GM18873 (cell line): ENCODE measurements at regions not wholly inside any gene's neighbourhood (a gene's known extent, or its start where the extent isn't known, plus 50 kb on each side); places are given as distances from the start of the nearest gene placed in this dataset.

Source experiments
- ATAC-seq: cut with Tn5 transposase; IDR thresholded peaks from one replicate; pipeline ENCODE4 v1.9.1; 2021; ENCODE audit warnings: mild to moderate bottlenecking, moderate library complexity, moderate number of reproducible peaks; ENCODE audit not compliant: unreplicated experiment, low FRiP score

DNA sequence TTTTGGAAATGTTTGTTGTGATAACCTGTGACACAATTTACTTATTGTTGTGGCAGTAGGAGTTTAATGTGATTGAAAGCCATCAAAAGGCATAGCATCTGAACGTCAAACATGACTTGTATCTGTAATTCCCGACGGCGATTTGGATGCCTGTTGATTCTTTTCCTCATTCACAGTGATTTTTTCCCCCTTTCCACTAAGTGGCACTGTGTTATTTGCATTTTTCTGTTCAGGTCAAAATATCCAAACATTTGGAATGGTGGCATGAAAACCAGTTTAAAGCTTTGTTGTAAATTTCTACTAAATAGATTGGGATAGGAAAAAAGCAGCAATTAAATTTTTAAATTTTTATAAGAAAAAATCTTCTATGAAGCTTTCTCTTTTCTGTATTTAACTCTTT is 259.9 kb upstream of the KCNH8 start:
- ATAC-seq: no peak

DNA sequence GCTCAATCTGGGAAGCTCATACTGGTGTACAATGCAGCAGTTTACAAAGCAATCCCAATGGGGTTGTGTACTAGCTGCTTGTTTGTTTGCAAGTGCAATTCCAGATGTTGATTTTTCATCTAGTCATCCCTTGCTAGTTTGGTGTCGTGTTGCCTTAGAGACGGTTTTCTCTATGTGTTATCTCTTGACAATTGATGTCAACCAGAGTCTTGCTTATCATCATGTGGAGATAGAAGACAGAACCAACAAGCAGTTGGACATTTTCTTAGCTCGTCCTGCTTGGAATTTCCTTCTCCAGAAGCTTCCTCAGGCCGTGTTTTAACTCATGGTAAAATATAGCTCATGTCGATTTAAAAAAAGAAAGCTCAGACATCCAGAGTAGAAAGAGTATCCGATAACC is 262.0 kb upstream of the KCNH8 start:
- ATAC-seq: no peak

DNA sequence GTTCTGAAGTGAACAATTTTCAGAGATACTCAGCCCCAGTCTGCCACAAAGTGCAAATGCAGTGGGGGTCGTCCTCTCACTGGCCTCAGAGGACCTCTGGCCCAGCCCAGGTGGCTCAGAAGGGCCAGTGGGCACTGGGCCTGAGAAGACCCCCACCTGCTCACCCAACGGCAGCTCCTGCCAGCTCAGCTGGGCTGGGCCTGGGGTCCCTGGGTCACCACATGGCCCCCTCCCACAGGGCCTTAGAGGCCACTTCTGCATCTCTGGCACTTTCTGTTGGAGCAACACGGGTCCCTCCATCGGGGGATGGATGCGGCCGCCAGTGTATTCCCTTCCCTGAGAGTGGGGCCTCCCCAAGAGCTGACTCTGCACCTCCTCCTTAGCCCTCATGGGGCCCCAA is 262.7 kb upstream of the KCNH8 start:
- ATAC-seq: no peak

DNA sequence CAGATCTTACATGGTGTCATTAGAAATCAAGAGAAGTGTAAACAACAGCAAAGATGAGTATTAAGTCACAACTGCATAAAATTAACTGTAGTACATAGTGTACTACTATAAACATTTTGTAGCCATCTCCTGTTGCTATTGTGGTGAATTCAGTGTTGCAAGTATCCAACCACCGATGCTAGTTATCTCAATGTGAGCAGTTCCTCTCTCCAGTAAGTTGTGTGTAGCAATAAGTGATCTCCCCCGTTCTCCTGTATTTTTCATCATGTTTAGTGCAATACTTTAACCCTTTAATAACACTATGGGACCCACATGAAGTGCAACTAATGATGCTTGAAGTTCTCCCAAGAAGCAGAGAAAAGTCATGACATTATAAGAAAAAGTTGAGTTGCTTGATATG is 264.7 kb upstream of the KCNH8 start:
- no peak for ATAC-seq

DNA sequence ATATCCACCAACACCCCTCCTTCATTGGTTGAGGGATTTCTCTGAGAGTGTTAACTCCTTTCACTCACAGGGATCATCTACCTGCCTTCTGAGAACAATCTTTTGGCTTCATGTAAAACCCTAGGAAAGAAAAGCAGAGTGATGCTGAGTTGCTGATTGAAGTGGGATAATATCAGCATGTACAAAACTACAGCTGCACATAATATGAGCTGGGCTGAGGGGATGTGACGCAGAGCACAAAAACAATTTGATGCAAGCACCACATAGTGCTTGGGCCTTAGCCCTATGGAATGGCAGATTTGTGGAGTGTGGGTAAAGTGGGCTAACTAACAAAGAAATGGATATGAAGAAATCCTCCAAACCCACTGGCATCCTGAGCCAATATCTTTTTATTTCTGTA is 267.6 kb upstream of the KCNH8 start:
- ATAC-seq: no peak

DNA sequence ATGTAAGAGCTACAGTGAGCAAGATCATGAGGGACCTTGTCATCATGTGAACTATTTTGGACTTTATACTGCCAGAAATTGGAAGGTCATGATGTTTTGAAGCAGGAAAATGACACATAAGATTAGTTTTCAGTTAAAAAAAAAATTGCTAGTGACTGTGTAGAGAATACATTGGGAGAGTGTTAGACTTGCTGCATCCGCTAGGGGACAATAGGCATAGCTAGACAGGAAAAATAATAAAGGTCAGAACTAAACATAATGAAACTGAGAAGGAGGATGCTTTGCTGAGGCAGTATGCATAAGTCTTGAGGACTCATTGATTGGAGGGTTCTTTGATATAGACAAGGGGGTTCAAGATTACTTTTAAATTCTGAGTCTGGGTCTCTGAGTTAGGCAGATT is 275.8 kb upstream of the KCNH8 start:
- no peak for ATAC-seq

DNA sequence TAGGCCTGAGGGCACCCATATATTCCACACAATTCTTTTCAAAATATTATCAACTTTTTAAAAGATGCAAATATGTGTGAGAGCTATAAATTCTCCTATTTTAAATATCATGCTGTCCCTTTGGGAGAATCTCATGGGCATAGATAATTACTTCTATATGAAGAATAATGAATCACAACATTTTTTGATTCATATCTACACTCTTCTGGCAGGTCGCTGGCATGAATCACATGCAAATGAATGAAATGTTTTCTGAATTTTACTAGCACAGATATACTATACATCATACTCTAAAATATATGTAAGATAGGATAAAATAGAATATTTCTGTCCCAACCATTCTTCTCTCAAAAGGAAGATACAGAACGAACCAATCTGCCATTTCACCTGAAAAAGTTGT is 277.7 kb upstream of the KCNH8 start:
- no peak for ATAC-seq

DNA sequence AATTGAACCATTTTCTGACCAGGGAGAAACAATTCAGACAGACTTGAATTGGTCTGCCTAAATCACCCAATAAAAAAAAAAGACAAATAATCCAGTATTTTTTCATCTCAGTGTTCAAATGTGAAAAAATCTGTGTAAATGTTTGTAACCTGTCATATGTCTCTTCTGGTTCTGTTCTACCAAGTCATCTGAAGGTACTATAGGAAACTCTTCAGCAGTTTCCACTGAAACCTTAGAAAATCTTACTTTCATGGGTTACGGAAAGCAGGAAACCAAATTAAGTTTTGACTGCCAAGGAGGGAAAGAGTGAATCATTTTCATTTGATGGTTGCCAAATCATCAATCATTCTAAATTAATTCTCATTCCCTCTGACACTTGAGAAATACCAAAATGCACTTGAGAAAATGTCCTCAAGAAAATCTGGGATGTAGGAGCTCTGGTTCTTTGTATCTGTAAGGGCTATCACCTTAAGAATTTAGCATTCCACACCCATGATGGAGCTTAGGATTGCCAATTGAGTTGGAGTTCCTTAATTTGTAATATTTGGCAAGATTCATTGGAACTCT is 278.2 kb upstream of the KCNH8 start:
- no peak for ATAC-seq

DNA sequence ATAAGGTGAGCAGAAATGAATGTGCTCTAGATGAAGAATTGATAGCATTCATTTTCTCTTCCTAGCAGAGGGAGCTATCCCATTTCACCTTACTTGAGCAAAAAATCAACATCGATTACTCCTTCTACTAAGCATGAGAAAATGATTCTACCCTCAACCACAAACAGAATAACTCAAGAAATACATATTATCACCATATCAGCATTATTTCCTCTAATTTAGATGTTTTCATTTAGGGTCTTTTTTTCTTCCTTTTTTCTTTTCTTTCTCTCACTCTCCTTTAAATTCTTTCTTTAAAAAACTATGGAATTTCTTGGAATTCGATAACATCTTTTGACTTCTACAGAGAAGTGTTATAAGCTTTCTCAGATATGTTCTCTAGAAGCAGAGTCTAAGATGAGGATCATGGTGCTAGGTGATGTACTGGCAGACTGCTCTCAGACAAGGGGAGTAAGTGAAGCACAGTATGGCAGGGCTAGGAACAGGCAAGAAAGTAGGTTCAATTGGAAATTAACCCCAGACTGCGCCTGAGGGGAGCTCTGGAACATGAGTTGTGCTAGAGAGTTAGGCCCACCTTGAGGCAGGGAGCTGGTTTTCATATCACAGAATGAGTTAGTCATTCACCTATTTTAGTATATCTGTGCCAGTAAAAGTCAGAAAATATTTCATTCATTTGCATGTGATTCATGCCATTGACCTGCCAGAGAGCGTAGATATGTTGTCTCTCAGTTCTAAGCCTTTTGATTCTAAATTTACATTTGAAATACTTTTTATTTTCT is 279.2 kb upstream of the KCNH8 start:
- ATAC-seq: no peak

DNA sequence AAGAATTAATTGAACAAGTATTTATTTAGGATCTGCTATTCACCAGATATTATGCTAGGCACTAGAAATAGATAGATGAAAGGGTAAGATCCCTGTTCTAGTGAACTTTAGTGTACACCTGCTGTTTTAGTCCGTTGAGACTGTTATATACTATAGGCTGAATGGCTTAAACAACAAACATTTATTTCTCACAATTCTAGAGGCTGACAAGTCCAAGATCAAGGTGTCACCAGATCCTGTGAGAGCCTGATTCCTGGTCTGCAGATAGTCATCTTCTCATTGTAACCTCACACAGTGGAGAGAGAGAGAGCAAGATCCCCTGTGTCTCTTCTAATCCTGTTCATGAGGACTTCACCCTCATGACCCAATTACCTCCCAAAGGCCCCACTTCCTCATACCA is 281.4 kb upstream of the KCNH8 start:
- ATAC-seq: no peak

DNA sequence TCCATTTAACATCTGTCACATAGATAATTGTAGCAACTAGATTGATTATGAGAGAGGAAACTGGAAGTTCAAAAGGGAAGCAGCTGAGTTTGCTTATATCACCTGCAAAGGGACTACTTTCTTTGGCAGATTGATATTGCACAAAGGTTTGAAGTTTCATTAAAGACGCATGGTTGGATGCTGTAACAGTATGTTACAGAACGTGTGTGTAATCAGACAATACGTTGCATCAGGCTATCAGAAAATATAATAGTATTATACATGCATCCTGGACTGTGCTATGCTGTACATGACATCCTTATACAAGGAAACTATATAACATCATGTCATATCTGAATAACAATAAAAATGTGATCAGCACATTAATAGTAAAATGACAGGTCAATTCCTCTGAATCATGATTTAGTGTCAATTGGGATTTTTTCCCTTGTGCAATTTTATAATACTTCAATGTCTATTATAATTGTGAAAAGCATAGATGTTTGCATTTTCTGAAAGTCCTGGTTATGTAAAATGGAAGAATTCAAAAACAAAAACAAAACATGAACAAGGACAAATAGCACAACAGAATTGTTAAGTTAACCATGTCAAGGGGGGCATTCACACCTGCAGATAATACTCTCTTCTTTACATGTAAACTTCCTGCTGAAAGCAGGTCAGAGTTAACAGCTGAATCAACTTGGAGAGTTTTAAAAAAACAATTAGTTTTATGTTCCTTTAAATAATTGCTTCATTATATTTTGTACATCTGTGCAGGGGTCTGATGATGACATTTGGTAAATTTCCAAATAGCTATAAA is 283.2 kb upstream of the KCNH8 start:
- ATAC-seq: no peak

DNA sequence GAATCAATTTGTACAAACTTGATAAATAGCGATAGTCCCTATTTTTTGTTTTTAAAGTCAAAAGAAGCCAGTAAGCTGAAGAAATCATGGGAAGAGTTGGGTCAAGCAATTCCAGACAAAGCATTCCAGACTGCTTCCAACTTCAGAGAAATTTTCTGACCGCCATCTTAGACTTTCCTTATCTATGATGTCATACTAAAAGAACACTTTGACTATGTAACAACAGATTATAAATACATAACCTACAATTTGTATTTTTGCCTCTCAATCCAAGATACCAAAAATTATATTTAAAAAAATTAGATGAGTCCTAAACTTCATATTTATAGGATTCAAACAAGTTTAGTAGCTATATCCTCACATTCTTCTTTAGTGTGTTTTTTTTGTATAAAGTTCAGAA is 286.2 kb upstream of the KCNH8 start:
- no peak for ATAC-seq

DNA sequence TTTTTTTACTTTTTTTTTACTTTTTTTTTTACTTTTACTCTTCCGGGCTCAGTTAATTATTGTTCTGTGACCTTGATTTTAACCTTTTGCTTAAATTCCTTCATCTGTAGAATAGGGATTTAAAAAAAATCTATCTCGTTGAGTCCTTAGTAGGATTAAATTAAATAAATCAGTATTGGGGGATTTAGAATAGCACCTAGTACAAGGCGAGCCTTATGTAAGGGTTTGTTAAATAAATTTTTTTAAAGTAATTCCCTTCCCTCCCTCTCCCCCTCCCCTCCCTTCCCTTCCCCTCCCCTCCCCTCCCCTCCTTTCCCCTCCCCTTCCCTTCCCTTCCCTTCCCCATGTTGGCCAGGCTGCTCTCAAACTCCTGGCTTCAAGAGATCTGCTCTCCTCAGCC is 287.2 kb upstream of the KCNH8 start:
- no peak for ATAC-seq

DNA sequence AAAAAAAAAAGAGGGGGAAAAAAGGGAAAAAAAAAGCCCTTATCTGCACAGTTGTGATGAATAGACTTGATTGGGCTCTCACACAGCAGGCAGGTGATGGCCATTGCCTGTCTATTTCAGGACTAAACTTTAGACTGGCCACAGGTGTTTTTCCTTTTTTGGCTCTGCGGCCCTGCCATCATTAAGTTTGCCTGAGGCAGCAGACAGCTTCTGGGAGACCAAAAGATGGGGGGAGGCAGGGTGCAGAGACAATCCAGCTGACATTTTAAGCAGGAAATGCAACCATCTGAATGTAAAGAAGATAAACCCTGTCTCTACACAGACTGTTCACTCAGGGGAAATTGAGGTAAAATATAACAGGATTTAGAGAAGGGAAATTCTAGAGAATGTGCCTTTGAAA is 295.0 kb upstream of the KCNH8 start:
- no peak for ATAC-seq

DNA sequence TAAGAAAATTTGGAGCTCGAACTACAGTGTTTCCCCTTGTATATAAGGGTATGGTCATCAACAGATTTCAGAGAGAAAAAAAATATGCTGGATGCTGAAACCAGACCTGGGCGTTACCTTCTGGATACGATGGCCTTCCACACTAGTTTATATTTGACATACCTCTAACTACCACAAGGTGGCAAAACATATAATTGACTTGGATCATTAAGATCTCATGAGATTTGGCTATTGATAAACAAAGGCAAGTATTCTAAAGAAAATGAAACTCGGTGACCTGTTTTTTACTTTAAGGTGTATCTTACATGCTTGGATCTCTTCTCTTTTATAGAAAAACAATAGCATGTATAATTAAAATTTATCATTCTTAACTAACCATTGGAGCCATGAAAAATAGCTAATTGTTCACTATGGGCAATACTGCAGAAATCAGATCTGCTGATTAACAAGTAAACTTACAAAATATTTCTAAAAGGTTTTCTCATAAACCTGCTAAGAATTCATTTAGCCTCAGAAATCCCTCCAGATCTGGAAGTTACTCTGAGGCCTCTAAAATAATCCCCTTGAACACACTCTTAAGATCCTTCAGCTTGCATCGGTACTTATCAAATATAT is 300.6 kb upstream of the KCNH8 start:
- ATAC-seq: no peak

DNA sequence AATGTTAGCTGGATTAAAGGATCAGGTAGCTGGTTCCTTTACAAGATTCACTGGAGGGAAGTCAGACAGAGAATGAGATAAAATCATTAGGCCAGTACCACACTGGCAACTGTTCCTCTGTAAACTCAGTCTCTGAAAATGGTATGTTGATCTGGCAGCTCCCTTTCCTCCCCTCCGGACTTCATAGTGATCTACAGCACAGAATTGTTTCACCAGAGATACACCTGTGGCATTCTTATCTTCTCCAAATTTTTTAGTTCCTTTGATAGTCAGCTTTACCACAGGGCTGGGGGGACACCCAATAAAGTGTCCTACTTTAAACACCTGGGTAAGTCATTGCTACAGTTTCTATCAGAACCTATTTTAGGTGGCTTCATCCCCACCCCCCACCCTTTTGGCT is 304.3 kb upstream of the KCNH8 start:
- no peak for ATAC-seq

DNA sequence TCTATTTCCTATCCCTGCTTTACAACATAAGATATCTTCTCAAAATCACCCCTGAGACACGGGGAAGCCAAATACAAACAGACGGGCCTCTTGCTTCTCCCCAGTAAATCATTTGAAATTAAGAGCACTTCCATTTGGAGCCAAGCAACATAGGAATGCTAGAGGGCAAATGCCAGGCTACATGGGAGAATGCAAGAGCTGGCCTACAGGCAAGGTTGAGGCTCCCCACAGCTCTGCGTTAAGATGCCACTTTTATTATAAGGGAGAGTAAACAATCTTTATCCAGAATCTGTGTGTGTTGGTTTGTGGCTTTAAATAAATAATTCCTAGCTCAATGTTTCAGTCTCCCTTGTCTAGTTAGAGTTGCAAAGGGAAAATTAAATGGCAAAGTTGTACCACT is 305.1 kb upstream of the KCNH8 start:
- no peak for ATAC-seq

DNA sequence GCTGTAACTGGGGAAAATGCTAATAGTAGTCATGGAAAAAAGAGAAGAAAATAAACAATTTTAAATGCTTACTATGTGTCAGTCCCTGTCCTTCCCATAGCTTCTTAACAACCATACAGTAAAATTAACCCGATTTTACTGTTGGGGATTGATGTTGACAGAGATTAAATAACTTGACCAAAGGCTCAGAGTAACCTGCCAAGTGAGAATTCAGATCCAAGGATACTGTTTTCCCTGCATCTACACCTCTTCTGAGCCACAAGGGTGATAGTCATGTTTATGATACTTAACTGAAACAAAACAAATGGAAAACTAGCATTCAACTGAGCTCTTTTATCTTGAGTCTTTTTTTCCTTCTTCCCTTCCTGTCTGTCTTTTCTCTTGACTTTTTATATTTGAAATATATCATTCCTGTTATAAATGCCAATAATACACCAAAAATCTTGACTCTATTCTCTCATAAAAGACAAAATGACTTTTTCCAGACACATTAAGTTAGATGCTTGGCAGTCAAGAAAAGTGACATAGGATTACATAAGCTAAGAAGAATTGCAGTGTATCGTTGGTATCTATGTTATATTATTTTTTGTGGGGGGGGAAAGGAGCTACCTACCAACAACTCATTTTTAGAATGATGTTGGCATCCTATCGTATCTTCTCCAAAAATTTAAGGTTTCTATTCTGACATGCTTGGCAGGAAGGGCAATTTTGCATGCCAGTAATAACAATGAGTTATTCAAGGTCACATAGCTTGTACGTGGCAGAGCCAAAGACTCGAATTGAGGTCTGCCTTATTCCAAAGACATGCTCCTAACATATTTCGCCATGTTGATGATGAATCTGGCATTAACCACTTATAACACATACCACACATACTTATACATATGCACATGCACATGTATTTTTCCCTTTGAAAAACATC is 306.6 kb upstream of the KCNH8 start:
- no peak for ATAC-seq

DNA sequence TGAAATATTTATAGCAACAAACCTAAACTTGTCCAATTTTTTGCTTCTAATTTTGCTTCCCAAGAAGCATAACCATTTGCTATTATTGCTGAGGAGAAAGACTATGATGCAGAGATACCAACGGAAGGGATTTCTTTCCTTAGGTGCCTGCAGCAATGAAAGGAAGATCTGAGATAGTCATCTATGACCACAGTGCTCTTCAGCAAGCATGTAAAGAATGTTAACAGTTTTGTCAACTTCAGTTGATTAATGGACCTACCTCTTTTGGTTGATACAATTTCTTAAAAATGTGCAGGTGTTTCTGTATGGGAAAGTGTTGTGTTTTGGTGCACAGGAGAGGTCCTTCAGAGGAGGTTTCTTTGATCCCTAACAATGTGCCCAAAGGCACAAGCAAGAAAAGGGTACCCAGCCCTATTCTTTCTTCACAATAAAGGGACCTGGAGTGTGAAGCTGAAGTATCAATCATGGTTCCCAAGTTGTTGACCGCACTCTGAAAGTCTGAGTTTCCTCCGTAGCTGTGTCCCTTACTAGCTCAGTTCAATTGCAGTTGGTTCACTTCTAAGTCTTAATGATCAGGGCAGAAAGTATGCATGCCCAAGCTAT is 307.7 kb upstream of the KCNH8 start:
- no peak for ATAC-seq

DNA sequence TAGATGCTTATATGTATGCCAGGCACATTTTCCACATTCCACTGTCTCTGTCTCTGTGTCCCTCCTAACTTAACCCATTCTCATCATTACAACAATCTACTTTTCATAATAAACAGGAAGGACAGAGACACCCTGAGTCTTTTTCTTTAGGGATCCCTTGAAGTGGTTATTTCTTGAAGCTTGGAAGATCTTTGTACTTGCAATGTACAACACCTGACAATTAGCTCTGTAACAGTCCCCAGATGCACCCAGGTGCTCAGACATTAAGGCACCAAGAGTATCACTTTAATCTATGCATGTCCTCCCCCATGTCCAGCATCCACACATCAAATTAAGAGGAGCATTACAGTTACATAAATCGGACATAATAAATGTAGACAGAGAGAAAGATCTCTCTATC is 309.6 kb upstream of the KCNH8 start:
- no peak for ATAC-seq
